Osteoblast (primary cell): ENCODE measurements at regions not wholly inside any gene's neighbourhood (a gene's known extent, or its start where the extent isn't known, plus 50 kb on each side); places are given as distances from the start of the nearest gene placed in this dataset.

Source experiments
- DNase-seq: peaks from one replicate; pipeline ENCODE4 v3.0.0; 2011; ENCODE audit warnings: low spot score, mixed read lengths; ENCODE audit not compliant: insufficient read length; ENCODE audit errors: missing footprints
- H2AFZ ChIP-seq: 2 replicates; pipeline ENCODE4 v1.6.0; 2011; ENCODE audit warnings: mild to moderate bottlenecking, low read length
- H3K27ac ChIP-seq: 2 replicates; pipeline ENCODE4 v1.5.1; 2011; ENCODE audit warnings: mild to moderate bottlenecking, low read depth, low read length, moderate library complexity
- H3K27me3 ChIP-seq: 2 replicates; pipeline ENCODE4 v1.6.0; 2012; ENCODE audit warnings: mild to moderate bottlenecking, control low read depth, inconsistent platforms, low read length, moderate library complexity; ENCODE audit not compliant: insufficient read depth
- H3K36me3 ChIP-seq: 2 replicates; pipeline ENCODE4 v1.5.1; 2011; ENCODE audit warnings: mild to moderate bottlenecking, low read length, control low read depth, moderate library complexity; ENCODE audit not compliant: insufficient read depth
- H3K4me1 ChIP-seq: 2 replicates; pipeline ENCODE4 v1.5.1; 2011; ENCODE audit warnings: mild to moderate bottlenecking, low read length, control low read depth, moderate library complexity; ENCODE audit not compliant: insufficient read depth
- H3K4me2 ChIP-seq: 2 replicates; pipeline ENCODE4 v1.6.0; 2011; ENCODE audit warnings: mild to moderate bottlenecking, low read length; ENCODE audit not compliant: insufficient read depth
- H3K4me3 ChIP-seq: fragments of 200-600 bp; sonication (generic); 3 replicates; pipeline ENCODE4 v1.5.1; 2012; ENCODE audit warnings: mild to moderate bottlenecking, low read length, inconsistent platforms; ENCODE audit not compliant: insufficient read depth
- H3K79me2 ChIP-seq: 2 replicates; pipeline ENCODE4 v1.6.0; 2012; ENCODE audit warnings: mild to moderate bottlenecking, low read length, control low read depth, inconsistent platforms; ENCODE audit not compliant: insufficient read depth
- H3K9me3 ChIP-seq: 2 replicates; pipeline ENCODE4 v1.5.1; 2011; ENCODE audit warnings: low read depth, low read length, control low read depth
- H4K20me1 ChIP-seq: 2 replicates; pipeline ENCODE4 v1.6.0; 2012; ENCODE audit warnings: mild to moderate bottlenecking, low read length, control low read depth; ENCODE audit not compliant: insufficient read depth
- TF ChIP-seq, protein P1 (sequence below): IDR thresholded peaks from 2 replicates; pipeline ENCODE4 v1.5.1; 2011; ENCODE audit warnings: mild to moderate bottlenecking, low read depth, low read length, moderate library complexity; ENCODE audit errors: extremely low read depth

GRCh38 chr7:36017111-36017510 lies 135.9 kb upstream of the EEPD1 start:
- DNase-seq, result no peak
- H3K4me3 ChIP-seq, result no peak overlapping the region
- no peak overlapping the region for H3K27ac ChIP-seq
- no peak overlapping the region for H3K4me2 ChIP-seq
- no peaks in the 10 kb centered on the region for H3K9me3 ChIP-seq
- H3K27me3 ChIP-seq, result no peaks in the 10 kb centered on the region
- H4K20me1 ChIP-seq, result no peaks in the 10 kb centered on the region
- no peaks in the 10 kb centered on the region for H3K79me2 ChIP-seq
- no peaks in the 10 kb centered on the region for H3K36me3 ChIP-seq
- H2AFZ ChIP-seq, result peak overlapping the region; percentile 18
- H3K4me1 ChIP-seq, result peaks cover 12% of the 10 kb centered on the region
- TF ChIP-seq, protein P1, sequence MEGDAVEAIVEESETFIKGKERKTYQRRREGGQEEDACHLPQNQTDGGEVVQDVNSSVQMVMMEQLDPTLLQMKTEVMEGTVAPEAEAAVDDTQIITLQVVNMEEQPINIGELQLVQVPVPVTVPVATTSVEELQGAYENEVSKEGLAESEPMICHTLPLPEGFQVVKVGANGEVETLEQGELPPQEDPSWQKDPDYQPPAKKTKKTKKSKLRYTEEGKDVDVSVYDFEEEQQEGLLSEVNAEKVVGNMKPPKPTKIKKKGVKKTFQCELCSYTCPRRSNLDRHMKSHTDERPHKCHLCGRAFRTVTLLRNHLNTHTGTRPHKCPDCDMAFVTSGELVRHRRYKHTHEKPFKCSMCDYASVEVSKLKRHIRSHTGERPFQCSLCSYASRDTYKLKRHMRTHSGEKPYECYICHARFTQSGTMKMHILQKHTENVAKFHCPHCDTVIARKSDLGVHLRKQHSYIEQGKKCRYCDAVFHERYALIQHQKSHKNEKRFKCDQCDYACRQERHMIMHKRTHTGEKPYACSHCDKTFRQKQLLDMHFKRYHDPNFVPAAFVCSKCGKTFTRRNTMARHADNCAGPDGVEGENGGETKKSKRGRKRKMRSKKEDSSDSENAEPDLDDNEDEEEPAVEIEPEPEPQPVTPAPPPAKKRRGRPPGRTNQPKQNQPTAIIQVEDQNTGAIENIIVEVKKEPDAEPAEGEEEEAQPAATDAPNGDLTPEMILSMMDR, result no peak

GRCh38 chr7:36018816-36019484 lies 134.1 kb upstream of the EEPD1 start:
- no peaks in the 10 kb centered on the region for H3K27me3 ChIP-seq
- H3K4me1 ChIP-seq, result peaks cover 12% of the 10 kb centered on the region

DNA sequence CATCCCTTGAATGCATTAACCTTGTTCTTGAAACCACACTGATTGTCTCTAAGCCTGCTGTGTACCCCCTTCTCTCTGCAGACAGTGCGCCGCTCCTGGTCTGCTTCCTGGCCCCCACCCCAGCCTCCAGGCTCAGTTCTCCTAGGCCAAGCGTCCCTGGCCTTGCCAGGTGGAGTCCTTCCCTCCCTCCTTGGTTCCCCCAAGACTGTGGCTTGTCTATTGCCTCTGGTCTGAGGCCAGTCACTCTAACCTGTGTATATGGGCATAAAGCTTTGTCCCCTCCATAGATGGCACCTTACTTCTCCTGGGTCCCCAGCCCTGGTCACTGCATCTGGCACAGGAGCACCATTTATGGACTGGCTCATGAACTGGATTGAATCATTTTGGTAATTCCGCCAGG lies 133.5 kb upstream of the EEPD1 start:
- Histone ChIP-seq H4K20me1 (no peaks in the 10 kb centered on the region), H3K79me2 (no peaks in the 10 kb centered on the region), H3K4me1 (peaks cover 12% of the 10 kb centered on the region), H3K27me3 (no peaks in the 10 kb centered on the region), H3K4me2 (no peak overlapping the region), H3K4me3 (no peak overlapping the region), H2AFZ (no peak overlapping the region), H3K36me3 (no peaks in the 10 kb centered on the region), H3K9me3 (no peaks in the 10 kb centered on the region), H3K27ac (no peak overlapping the region)
- TF ChIP-seq, protein P1, result no peak
- no peak for DNase-seq

More at GRCh38 chr7:36018816-36019484, 134.1 kb upstream of the EEPD1 start:
- Histone ChIP-seq H2AFZ (no peak overlapping the region), H3K79me2 (no peaks in the 10 kb centered on the region), H3K36me3 (no peaks in the 10 kb centered on the region), H3K27ac (no peak overlapping the region), H3K4me3 (no peak overlapping the region), H4K20me1 (no peaks in the 10 kb centered on the region), H3K9me3 (no peaks in the 10 kb centered on the region), H3K4me2 (no peak overlapping the region)
- peak; percentile 11 for DNase-seq
- TF ChIP-seq, protein P1, result no peak

DNA sequence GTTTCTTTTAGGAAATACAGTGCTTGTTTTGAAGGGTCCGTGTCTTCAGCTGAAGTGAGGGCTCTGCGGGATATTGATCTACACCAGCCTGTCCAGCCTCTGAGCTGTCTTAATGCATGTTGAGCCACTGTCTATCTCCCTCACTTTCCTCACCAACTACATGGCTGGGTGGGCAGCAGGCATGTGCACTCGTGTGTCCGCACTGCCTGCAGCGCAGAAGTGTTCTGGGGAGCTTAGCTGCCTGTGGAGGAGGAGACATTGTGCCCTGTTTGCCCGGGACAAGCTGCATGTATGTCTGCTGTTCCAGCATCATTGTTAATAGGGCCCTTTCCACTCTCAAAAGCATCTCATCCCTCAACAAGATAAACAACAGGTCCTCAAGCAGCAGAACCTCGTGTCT lies 133.1 kb upstream of the EEPD1 start:
- no peaks in the 10 kb centered on the region for H3K27me3 ChIP-seq
- DNase-seq, result no peak
- H3K4me1 ChIP-seq, result peaks cover 12% of the 10 kb centered on the region
- no peaks in the 10 kb centered on the region for H3K79me2 ChIP-seq
- H2AFZ ChIP-seq, result no peak overlapping the region
- no peaks in the 10 kb centered on the region for H3K9me3 ChIP-seq
- TF ChIP-seq, protein P1, result no peak
- H3K4me2 ChIP-seq, result no peak overlapping the region
- no peaks in the 10 kb centered on the region for H4K20me1 ChIP-seq
- no peak overlapping the region for H3K27ac ChIP-seq
- H3K36me3 ChIP-seq, result no peaks in the 10 kb centered on the region
- no peak overlapping the region for H3K4me3 ChIP-seq
